ENCODE measurements at regions not wholly inside any gene's neighbourhood (a gene's known extent, or its start where the extent isn't known, plus 50 kb on each side); places are given as distances from the start of the nearest gene placed in this dataset.

GRCh38 chr6:135647521-135647920, 150.0 kb upstream of the AHI1 start:
- Histone ChIP-seq H3K4me1 (no peaks in the 10 kb centered on the region), H3K27ac (no peak overlapping the region), H3K27me3 (no peaks in the 10 kb centered on the region), H3K9me3 (peaks cover 0 to 3% (median 0%) of the 10 kb centered on the region in 4 donors), H3K36me3 (no peaks in the 10 kb centered on the region), H3K4me3 (no peak overlapping the region)
- TF ChIP-seq POLR2AphosphoS5 (IDR thresholded peaks at IDR 0.05) (no peak), EP300 (IDR thresholded peaks at IDR 0.05) (no peak), POLR2A (IDR thresholded peaks at IDR 0.05) (no peak), CTCF (IDR thresholded peaks at IDR 0.05) (no peak)
- intact Hi-C loops (cut with DNase I; ENCODE audit: low total_unique reads) = no loop called here
- DNase-seq = no peak

GRCh38 chr6:135651964-135652755, 154.6 kb upstream of the AHI1 start:
- no peaks in the 10 kb centered on the region for H3K36me3 ChIP-seq
- H3K9me3 ChIP-seq = peaks cover 0 to 16% (median 3%) of the 10 kb centered on the region in 4 donors
- 76 to 87% (median 80%) methylated on average over 6 to 7 of the region's 7 CpGs for WGBS, 5 donors
- TF ChIP-seq CTCF (IDR thresholded peaks at IDR 0.05) (no peak), POLR2AphosphoS5 (IDR thresholded peaks at IDR 0.05) (no peak), POLR2A (IDR thresholded peaks at IDR 0.05) (no peak), EP300 (IDR thresholded peaks at IDR 0.05) (no peak)
- no peaks in the 10 kb centered on the region for H3K4me1 ChIP-seq
- H3K4me3 ChIP-seq = no peak overlapping the region
- H3K27ac ChIP-seq = no peak overlapping the region
- no peaks in the 10 kb centered on the region for H3K27me3 ChIP-seq
- intact Hi-C loops (cut with DNase I; ENCODE audit: low total_unique reads) = no loop called here
- DNase-seq = no peak

GRCh38 chr6:135655055-135655454, 157.5 kb upstream of the AHI1 start:
- Histone ChIP-seq H3K4me3 (no peak overlapping the region), H3K36me3 (no peaks in the 10 kb centered on the region), H3K27me3 (no peaks in the 10 kb centered on the region), H3K27ac (no peak overlapping the region), H3K4me1 (no peaks in the 10 kb centered on the region), H3K9me3 (peaks cover 0 to 13% (median 3%) of the 10 kb centered on the region in 4 donors)
- no peak for TF ChIP-seq POLR2A (IDR thresholded peaks at IDR 0.05)
- TF ChIP-seq EP300 (IDR thresholded peaks at IDR 0.05) = no peak
- TF ChIP-seq CTCF (IDR thresholded peaks at IDR 0.05) = no peak
- TF ChIP-seq POLR2AphosphoS5 (IDR thresholded peaks at IDR 0.05) = no peak
- intact Hi-C loops (cut with DNase I; ENCODE audit: low total_unique reads) = no loop called here
- no peak for DNase-seq

- peaks cover 0 to 16% (median 3%) of the 10 kb centered on the region in 4 donors for H3K9me3 ChIP-seq
- no peak overlapping the region for H3K4me3 ChIP-seq
- intact Hi-C loops (cut with DNase I; ENCODE audit: low total_unique reads) = no loop called here
- TF ChIP-seq POLR2A (IDR thresholded peaks at IDR 0.05) (no peak), CTCF (IDR thresholded peaks at IDR 0.05) (no peak), POLR2AphosphoS5 (IDR thresholded peaks at IDR 0.05) (no peak), EP300 (IDR thresholded peaks at IDR 0.05) (no peak)
- WGBS, 5 donors = 74 to 86% (median 86%) methylated on average over 2 of the region's 2 CpGs
- no peaks in the 10 kb centered on the region for H3K4me1 ChIP-seq
- DNase-seq = no peak
- no peaks in the 10 kb centered on the region for H3K27me3 ChIP-seq
- H3K36me3 ChIP-seq = no peaks in the 10 kb centered on the region
- H3K27ac ChIP-seq = no peak overlapping the region
Observed at GRCh38 chr6:135657207-135657606, 159.7 kb upstream of the AHI1 start.
